ENCODE measurements at regions not wholly inside any gene's neighbourhood (a gene's known extent, or its start where the extent isn't known, plus 50 kb on each side); places are given as distances from the start of the nearest gene placed in this dataset.

DNA sequence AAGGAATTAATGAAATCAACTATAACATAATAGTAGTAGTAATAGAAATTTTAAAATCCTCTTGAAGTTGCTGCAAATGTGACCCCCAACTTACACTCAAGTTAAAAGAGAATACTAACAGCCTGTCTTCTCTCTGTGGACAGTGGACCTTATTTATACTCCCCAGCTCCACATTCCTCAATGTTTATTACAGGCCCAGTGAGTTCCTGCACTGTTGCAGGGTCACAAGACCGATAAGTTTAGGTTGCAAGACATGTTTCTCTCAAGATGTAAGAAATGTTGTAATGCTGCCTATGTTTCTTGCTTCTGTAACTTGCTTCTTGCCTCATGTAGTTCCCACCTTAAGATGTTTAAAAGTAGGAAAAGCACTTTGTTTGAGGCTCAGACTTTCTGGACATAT lies 888.1 kb downstream of the PDCD6IP start:
- DNase-seq = no peak

DNA sequence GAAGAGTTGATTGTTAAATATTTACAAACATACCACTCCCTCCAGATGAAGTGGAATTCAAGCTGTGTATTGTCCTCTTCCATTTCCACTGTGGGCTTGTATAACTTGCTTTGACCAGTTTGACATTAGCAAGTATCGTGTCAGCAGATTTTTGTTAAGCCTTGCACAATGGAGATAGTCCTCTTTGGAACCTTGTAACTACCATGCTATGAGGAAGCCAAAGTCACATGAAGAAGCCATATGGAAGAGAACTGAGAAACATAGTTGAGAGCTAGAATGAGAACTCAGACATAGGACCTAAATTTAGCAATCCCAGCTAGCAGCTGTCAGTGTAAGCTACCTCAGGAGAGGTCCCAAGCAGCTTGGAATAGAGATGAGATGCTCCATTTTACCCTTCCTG lies 889.2 kb downstream of the PDCD6IP start:
- DNase-seq = no peak

DNA sequence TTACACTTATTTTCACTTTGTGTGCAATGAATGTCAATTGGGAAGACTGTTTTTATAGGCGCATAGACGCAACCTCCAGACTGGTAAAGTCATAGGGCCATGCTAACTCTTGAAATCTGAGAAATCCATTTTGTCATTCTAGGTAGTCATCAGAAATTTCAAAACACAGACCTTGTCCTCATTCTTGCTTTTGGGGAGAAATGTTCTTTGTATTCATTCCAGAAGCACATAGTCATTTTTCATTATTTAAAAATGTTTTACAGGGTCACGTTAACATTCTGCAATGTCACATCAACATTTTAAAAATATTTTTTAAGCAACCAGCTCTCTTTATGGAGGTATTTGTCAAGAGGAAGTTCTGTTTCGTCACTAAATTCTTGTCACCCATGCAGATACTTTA lies 898.4 kb downstream of the PDCD6IP start:
- no peak for DNase-seq

DNA sequence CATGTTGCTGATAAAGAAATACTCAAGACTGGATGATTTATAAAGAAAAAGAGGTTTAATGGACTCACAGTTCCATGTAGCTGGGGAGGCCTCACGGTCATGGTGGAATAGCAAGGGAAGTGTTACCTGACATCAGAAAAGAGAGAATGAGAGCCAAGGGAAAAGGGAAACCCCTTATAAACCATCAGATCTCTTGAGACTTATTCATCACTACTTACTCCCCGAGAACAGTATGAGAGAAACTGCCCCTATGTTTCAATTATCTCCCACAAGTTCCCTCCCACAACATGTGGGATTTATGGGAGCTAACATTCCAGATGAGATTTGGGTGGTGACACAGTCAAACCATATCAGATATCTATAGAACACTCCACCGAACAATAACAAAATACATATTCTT lies 904.6 kb downstream of the PDCD6IP start:
- no peak for DNase-seq

DNA sequence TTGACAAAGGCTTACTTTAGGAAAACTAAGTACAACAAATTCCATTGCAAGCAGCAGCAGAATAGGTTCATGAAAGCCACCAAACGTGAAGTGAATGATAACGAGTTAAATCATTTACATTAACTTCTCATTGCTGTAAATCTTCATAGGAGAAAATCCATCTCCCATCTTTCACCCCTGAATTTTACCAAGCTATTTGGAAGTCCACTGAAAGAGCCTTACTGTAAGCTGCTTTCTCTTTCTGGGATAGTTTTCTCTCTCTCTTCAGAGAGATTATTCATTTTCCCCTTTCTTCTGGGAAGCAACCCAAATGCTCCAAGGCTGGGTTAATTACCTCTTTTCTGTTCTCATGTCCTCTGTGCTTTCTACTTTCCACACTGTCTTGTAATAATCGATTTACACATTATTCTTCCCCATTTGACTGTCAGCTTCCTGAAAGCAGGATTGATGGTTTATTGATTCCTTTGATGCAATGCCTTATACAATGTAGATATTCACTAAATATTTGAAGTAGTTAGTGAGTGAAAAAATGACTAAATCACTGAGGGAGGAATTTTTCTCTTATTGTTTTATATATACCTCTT lies 914.3 kb upstream of the ARPP21 start:
- no peak for DNase-seq

DNA sequence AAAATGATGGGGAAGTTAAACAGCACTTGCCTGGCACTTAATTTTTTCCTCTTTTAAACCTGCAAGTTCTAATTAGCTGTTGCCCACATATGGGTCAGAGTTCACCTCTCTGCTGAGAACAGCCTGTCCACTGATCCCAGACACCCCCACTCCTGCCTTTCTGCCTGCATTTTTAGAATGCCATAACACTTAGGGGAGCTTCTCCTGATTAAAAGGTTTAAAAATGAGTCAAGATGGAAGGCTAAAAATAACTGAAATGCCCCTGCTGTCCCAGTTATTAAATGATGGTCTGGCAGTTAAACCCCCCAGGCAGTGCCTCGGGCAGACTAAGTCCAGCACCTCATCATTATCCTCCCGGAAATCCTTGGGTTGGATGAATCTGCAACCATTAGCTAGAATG lies 913.6 kb upstream of the ARPP21 start:
- DNase-seq = no peak

DNA sequence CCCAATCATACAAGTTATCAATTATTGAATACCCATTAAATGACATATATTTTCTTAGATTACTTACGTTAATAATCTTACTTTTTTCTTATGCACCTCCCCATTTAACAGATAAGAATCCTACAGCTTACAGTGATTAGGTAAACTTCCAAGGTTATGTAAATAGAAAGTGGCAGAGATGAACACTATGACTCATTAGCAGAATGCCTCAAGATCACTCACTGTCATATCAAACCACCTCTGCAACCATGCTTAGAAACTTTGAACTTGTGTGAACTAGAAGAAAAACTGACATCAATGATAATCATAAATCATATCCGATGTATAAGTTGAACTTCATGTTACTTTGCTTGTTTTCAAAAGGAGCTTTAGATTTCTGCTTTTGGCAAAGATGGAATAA lies 911.6 kb upstream of the ARPP21 start:
- no peak for DNase-seq

DNA sequence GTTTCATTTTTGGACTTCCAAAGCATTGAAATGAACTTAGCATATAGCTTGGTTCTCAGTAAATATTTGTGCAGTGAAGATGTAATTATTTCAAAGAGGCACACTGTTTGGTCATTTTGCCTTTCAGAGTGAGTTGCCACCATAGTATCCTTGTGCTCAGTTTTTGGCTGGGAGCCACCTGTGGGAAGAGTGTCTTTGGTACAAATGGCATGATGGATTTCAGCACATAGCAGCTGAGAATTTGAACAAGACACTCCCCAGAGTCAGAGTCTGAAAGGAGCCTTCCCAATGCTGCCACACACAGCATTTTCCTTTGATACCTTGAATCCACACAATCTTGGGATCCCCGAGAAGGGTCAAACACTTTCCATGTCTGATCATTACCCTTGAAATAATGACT lies 897.2 kb upstream of the ARPP21 start:
- no peak for DNase-seq

DNA sequence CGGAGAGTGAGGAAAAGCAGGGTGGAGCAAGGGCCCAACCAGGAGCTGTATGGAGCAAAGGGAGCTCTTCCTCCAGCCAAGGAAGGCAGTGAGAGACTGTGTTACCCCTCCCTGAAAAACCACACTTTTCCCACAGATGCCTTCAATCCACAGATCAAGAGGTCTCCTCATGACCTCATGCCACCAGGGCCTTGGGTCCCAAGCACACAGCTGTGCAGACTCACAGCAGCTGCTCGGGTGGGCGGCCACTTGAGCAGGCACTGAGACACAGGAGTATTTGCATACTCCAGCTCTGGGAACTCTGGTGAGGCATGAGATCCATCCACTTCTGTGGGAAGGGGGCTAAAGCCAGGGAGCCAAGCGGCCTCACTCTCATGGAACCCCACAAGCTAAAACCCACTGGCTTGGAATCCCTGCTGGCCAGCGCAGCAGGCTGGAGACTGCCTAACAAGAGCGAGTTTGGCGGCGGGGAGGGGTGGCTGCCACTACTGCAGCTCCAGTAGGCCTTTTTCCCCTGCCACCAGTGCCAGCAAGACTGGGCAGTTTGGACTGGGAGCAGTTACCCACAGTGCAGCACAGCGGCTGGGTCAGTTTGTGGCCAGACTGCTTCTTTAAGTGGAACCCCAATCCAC lies 880.6 kb upstream of the ARPP21 start:
- DNase-seq = no peak

DNA sequence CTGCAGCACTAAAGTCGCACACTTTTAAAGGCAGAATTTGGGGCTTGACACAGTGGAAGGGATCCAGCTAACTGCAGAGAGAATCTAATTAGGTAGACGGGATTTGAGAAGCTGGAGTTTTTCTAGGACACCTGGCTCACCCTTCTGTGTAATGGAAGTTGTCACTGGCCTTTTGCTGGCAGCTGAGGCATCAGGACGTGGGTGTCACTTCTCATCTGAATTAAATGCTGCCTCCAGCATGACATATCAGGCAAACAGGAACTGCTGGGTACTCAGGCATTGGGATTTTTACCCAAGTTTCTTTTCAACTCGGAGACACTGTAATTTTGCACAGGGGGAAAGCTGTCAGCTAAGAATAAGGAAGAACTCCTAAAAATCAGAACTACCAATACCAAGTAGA lies 861.9 kb upstream of the ARPP21 start:
- no peak for DNase-seq

DNA sequence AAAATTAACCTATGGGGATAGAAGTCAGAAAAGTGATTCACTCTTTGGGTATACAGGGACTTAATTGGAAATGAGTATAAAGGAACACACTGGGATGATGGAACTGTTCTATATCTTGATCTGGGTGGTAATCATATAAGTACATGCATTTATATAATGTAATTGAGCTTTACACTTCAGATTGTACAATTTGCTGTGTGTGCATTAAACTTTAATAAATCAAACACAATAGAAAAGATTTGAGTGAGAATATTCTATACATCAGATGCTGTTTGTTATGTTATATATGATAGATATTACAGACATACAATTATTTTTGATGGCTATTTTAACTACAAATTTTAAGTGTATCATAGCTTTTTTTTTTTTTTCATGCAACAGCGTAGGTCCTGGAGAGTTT lies 860.2 kb upstream of the ARPP21 start:
- no peak for DNase-seq

DNA sequence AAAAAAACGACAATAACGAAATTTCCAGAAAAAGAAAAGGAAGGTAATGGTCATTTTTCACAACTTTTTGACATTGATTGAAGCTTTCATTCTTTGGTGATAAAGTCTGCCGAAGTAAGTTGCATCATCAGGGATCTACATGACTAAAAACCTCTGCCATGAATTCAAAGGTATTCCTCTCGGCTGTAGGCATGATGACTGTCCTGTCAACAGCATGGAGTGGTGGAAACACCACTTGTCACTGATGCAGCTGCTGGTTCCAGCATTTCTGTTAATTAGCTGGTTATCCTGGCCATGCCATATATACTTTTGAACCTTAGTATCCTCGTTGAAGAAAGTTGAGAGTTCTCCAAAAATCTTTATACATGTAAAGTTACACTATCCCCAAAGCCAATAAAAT lies 859.0 kb upstream of the ARPP21 start:
- DNase-seq = no peak

DNA sequence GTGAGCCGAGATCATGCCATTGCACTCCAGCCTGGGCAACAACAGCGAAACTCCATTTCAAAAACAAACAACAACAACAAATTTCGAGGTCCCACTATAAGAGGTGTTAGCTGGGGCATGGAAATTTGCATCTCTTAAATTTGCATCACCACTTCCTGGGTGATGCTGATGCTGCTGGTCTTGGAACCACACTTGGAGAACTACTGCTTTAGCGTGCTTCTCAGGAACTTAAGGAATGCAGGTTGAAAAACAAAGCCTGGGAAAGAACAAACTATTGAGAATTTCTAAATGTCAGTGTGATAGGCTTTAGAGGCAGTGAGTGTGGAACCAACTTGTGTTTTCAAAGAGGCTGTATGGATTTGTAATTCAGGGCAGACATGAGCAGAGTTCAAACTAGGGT lies 858.4 kb upstream of the ARPP21 start:
- DNase-seq = no peak

DNA sequence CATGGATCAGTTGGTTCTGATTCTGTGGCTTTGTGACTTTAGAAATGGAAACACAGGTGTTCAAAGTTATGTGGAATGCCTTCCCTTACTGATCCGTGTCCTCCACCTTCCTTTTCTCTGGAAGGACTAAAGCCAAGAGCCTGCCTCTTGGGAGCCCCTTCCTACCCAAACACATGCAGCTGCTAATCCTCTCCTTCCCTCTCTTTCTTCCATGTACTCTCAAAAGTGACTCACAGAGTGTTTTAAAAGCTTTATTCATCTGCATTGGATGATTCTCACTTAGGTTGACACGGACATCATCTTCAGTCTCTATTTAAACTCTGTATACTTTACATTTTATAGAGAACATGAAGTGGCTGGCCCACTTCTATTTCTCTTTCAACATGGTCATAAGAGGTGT lies 856.5 kb upstream of the ARPP21 start:
- DNase-seq = peak; percentile 4

DNA sequence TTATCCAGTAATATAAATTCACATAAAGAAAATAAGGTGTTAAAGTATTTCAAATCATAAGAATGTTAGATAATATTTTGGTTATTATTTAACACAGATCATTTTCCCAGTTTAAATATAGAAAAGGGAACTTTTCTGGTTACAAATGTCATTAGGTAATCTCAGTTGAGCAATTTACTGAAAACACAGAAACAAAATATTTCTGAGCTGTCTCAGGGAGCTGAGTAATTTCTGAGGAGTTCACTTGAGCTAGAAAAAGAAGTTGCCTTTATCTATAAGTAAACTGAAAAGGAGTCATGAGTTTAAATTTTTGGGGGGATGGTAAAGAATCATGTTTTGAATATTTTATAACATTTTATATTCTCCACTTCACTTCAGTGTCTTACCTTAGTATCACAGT lies 855.4 kb upstream of the ARPP21 start:
- no peak for DNase-seq

DNA sequence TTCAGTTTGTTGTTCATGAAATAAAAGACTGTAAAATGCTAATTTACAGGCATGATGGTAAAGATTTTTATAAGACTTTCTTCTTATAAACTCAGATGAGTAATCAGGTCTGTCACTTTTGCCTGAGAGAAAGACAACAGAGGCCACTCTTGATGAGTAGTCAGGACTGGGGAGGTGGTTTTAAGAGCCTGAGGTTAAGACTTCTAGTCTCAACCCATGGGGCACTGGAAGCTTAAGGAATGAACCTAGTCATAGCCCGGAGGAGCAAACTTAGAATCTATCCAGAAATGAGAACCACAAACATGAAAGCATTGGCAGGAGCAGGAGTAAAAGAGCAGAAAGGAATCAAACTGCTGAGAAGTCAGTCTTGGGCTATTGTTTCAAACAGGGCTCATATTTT lies 846.3 kb upstream of the ARPP21 start:
- DNase-seq = no peak

DNA sequence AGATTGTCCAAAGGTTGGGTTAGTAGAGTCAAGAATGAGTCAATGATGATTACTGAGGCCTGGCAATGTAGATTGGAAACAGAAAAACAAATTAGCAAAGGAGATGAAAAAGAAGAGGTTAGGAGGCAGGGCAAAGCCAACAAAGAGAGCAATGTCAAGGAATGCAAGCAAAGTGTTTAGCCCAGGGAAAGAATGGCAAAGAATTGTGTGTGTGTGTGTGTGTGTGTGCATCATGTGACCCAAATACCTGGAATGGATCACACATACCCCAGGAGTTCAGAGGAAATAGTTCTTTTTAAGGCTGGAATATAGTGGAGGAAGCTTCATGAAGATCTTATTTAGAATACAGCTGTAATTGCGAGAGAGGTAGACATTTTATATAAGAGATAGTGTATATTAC lies 831.7 kb upstream of the ARPP21 start:
- no peak for DNase-seq

DNA sequence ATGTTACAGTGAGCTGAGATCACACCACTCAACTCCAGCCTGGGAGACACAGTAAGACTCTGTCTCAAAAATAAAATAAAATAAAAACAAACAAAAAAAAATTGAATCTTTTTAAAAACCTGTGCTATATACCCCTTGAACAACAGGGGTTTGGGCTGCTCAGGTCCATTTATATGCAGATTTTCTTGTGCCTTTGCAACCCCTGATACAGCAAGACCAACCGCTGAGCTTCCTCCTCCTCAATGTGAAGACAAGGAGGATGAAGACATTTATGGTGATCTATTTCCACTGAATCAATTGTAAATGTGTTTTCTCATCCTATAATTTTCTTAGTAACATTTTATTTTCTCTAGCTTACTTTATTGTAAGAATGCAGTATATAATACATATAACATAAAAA lies 831.0 kb upstream of the ARPP21 start:
- no peak for DNase-seq

DNA sequence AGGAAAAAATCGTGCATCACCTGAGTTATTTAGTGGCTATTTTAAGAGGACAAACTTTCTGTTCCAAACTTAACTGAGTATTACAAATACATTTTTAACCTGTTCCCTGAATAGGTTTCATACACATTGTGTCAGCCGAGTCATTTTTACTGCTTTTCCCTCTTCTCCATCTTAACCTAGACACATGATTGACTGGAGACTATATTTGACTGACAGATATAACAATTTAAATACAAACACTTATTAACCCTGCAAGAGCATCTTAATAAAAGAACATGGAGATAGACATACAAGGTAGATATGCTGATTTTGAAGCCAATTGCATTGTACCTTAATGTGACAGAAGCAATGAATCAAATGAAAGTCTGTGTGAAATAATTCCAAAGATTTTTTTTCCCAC lies 810.5 kb upstream of the ARPP21 start:
- DNase-seq = no peak

DNA sequence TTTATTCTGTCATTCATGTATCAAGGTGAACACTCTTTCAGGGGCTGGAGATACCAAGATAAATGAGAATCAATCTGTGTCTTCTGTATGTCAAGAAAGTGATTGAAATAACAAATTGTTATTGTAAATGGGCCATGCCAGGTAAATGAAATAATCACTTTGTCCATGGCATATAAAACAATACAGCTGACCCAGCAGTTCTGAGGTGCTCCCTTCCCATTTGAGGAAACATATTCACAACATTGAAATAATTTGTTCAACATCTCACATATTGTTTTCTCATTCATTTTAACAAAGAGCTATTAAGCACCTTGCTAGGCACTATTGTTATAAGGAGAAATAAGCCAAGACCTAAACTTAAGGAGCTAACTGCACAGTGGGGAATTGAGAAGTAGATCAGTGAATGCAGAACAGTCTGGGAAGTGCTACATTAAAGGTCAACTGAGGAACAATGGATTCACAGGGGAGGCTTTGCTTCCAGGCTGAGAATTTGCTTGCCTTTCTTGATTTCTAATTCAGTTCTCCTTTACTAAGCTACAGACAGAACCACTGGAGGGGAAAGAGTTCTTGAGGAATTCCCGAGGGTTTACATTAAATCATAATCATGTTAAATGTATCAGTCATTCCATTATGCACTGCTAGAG lies 806.3 kb upstream of the ARPP21 start:
- no peak for DNase-seq

DNA sequence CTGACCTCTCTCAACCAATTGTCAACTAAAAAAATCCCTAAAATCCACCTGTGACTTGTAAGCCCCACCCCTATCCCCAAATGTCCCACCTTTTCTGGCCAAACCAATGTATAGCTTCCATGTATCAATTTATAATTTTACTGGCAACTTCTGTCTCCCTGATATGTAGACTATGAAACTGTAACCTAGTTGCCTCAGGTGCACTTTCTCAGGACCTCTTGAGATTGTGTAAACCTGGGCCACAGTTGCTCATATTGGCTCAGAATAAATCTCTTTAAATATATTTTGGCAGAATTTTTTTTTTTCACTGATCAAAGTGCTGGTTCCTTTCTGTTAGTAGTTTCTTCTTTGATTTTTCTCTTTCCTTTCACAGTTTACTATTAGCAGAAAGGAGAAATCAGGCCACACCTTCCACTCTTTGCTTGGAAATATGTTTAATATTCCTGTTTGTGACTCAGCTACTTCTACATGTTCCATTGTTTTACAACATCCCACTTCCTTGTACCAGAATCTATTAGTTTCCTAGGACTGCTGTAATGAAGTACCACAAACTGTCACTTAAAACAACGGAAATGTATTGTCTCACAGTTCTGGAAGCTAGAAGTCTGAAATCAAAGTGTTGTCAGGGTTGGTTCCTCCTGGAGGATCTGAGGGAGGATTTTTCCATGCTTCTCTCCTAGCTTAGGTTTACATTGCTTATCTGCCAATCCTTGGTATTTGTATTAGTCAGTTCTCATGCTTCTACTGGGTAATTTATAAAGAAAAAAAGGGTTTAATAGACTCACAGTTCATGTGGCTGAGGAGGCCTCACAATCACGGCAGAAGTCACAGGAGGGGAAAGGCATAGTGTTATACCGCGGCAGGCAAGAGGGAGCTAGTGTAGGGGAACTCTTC lies 801.2 kb upstream of the ARPP21 start:
- no peak for DNase-seq

DNA sequence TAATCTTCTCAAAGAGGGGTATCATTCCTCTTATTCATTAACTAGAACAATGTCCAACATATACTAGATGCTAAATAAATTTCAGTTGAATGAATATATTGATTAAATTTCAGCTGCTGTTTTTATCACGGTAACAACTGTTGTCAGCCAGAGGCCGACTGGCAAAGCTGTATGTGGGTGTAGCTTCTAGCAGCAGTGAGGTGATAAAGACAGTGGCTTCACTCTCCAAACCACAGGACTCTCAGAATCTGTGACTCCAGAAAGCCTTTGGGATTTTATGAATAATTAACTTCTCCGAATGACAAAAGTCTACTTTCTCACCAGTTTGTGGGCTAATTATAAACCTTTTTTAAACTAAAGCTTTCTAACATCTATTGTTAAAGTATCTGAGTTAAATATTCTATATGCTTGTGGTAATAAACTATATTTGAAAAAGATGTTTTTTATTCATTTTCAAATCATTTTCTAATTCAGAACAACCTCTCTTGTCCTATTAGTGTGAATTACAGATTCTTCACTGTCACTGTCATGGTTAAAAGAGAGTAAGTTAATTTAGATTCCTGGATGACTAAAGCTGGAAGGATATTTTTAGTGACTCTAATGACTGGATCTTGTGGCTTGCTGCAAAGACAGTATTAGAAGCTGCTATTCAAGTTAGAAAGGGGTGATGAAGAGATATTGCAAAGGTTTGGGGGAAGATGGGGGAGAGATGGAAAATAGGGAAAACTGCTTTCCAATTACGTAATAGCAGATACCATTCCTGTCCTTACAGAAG lies 796.4 kb upstream of the ARPP21 start:
- DNase-seq = no peak

DNA sequence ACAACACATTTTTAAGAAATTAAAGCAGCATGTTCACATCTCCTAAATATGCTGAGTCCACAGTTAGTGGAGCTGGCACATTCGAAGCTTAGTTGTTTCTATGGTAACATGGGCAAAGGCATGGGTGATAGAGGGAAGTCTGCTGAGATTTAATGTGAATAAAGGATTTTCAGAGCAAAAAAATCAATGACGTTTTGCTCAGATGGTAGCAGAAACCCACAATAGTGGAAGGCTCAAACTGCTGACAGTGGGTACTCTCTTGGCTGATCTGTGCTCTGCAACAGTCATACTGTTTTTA lies 795.1 kb upstream of the ARPP21 start:
- no peak for DNase-seq

Measured in NCI-H2171 treated with DMSO at 0.1 percent for 48 hours (cell line).